ENCODE measurements at regions not wholly inside any gene's neighbourhood (a gene's known extent, or its start where the extent isn't known, plus 50 kb on each side); places are given as distances from the start of the nearest gene placed in this dataset.

GRCh38 chr5:3230254-3230653, 365.4 kb upstream of the IRX1 start:
- H3K4me1 ChIP-seq, result no peaks in the 10 kb centered on the region
- no peaks in the 10 kb centered on the region for H3K27me3 ChIP-seq
- H3K4me3 ChIP-seq, result no peak overlapping the region
- DNase-seq (ENCODE audit: low spot score in 2 of 2), result no peak
- TF ChIP-seq POLR2A (IDR thresholded peaks at IDR 0.05) (no peak), POLR2AphosphoS5 (IDR thresholded peaks at IDR 0.05) (no peak), CTCF (IDR thresholded peaks at IDR 0.05) (no peak)
- intact Hi-C loops (cut with DNase I; ENCODE audit: low total_unique reads), result no loop called here
- H3K27ac ChIP-seq, result no peak overlapping the region
- H3K36me3 ChIP-seq, result no peaks in the 10 kb centered on the region
- H3K9me3 ChIP-seq, result no peaks in the 10 kb centered on the region

GRCh38 chr5:3226196-3226920, 369.3 kb upstream of the IRX1 start:
- Histone ChIP-seq H3K27me3 (no peaks in the 10 kb centered on the region), H3K4me3 (no peak overlapping the region), H3K36me3 (no peaks in the 10 kb centered on the region), H3K27ac (no peak overlapping the region), H3K9me3 (no peaks in the 10 kb centered on the region), H3K4me1 (no peaks in the 10 kb centered on the region)
- TF ChIP-seq CTCF (IDR thresholded peaks at IDR 0.05) (no peak), POLR2A (IDR thresholded peaks at IDR 0.05) (no peak), POLR2AphosphoS5 (IDR thresholded peaks at IDR 0.05) (no peak)
- no peak for DNase-seq (ENCODE audit: low spot score in 2 of 2)
- intact Hi-C loops (cut with DNase I; ENCODE audit: low total_unique reads), result no loop called here

GRCh38 chr5:3225201-3225960, 370.3 kb upstream of the IRX1 start:
- TF ChIP-seq POLR2A (IDR thresholded peaks at IDR 0.05) (no peak), CTCF (IDR thresholded peaks at IDR 0.05) (no peak), POLR2AphosphoS5 (IDR thresholded peaks at IDR 0.05) (no peak)
- intact Hi-C loops (cut with DNase I; ENCODE audit: low total_unique reads), result no loop called here
- H3K36me3 ChIP-seq, result no peaks in the 10 kb centered on the region
- no peak for DNase-seq (ENCODE audit: low spot score in 2 of 2)
- no peak overlapping the region for H3K27ac ChIP-seq
- H3K9me3 ChIP-seq, result no peaks in the 10 kb centered on the region
- no peaks in the 10 kb centered on the region for H3K27me3 ChIP-seq
- H3K4me1 ChIP-seq, result no peaks in the 10 kb centered on the region
- no peak overlapping the region for H3K4me3 ChIP-seq

- Histone ChIP-seq H3K9me3 (no peaks in the 10 kb centered on the region), H3K27me3 (no peaks in the 10 kb centered on the region), H3K27ac (no peak overlapping the region), H3K4me3 (no peak overlapping the region), H3K36me3 (no peaks in the 10 kb centered on the region), H3K4me1 (no peaks in the 10 kb centered on the region)
- TF ChIP-seq CTCF (IDR thresholded peaks at IDR 0.05), result no peak
- intact Hi-C loops (cut with DNase I; ENCODE audit: low total_unique reads), result no loop called here
- no peak for DNase-seq (ENCODE audit: low spot score in 2 of 2)
These were observed 372.7 kb upstream of the IRX1 start for GRCh38 chr5:3222924-3223323.

GRCh38 chr5:3221432-3221831, 374.2 kb upstream of the IRX1 start:
- DNase-seq (ENCODE audit: low spot score in 2 of 2), result no peak
- no peaks in the 10 kb centered on the region for H3K9me3 ChIP-seq
- no peaks in the 10 kb centered on the region for H3K4me1 ChIP-seq
- H3K4me3 ChIP-seq, result no peak overlapping the region
- intact Hi-C loops (cut with DNase I; ENCODE audit: low total_unique reads), result loop anchor here (2.0 kb wide), 1 partner anchor 77 kb away; no protein-coding TSS in a partner anchor
- no peaks in the 10 kb centered on the region for H3K36me3 ChIP-seq
- no peaks in the 10 kb centered on the region for H3K27me3 ChIP-seq
- no peak for TF ChIP-seq POLR2A (IDR thresholded peaks at IDR 0.05)
- TF ChIP-seq CTCF (IDR thresholded peaks at IDR 0.05), result no peak
- TF ChIP-seq POLR2AphosphoS5 (IDR thresholded peaks at IDR 0.05), result no peak
- H3K27ac ChIP-seq, result no peak overlapping the region

All from breast epithelium (tissue), 4 donors.